T-helper 2 cell treated with Interferon-gamma antibody and Interleukin-4, amounts not matched to agents 100 ng/mL and 5 ng/mL, for 36 hours (primary cell): ENCODE measurements at regions not wholly inside any gene's neighbourhood (a gene's known extent, or its start where the extent isn't known, plus 50 kb on each side); places are given as distances from the start of the nearest gene placed in this dataset.
"Not testable (repeated sequence)": the region's sequence is repeated elsewhere in the genome, so short reads cannot be mapped to it uniquely, and the experiment has no call there.

Experiments
- intact Hi-C: fragments of 100-400 bp; cut with micrococcal nuclease; formaldehyde crosslinking; loops from one replicate; pipeline ENCODE4 v1.15.1; 2023

GRCh38 chr3:144455841-144456440 is 484.3 kb downstream of the DIPK2A start:
- intact Hi-C loops: no loop called here

GRCh38 chr3:144457758-144458157 is 486.1 kb downstream of the DIPK2A start:
- intact Hi-C loops: no loop called here

GRCh38 chr3:144458283-144458682 is 486.7 kb downstream of the DIPK2A start:
- intact Hi-C loops: no loop called here

- intact Hi-C loops: no loop called here
These were observed 490.7 kb downstream of the DIPK2A start for GRCh38 chr3:144462337-144462736.

- intact Hi-C loops: no loop called here
These were observed 492.3 kb downstream of the DIPK2A start for GRCh38 chr3:144463911-144464310.

- intact Hi-C loops: no loop called here
These were observed 494.5 kb downstream of the DIPK2A start for GRCh38 chr3:144466114-144466513.

- intact Hi-C loops: no loop called here
These were observed 494.9 kb downstream of the DIPK2A start for GRCh38 chr3:144466540-144466939.

- intact Hi-C loops: no loop called here
These were observed 499.0 kb downstream of the DIPK2A start for GRCh38 chr3:144470666-144471065.

- intact Hi-C loops: no loop called here
These were observed 506.0 kb downstream of the DIPK2A start for GRCh38 chr3:144477593-144477992.

GRCh38 chr3:144480416-144480919 is 508.8 kb downstream of the DIPK2A start:
- intact Hi-C loops: no loop called here

- intact Hi-C loops: no loop called here
These were observed 511.3 kb downstream of the DIPK2A start for GRCh38 chr3:144482876-144483275.

- intact Hi-C loops: no loop called here
These were observed 515.4 kb downstream of the DIPK2A start for GRCh38 chr3:144487011-144487410.

- intact Hi-C loops: no loop called here
These were observed 517.3 kb downstream of the DIPK2A start for GRCh38 chr3:144488927-144489326.

- intact Hi-C loops: no loop called here
These were observed 519.7 kb downstream of the DIPK2A start for GRCh38 chr3:144491333-144491732.

- intact Hi-C loops: not testable (repeated sequence)
These were observed 523.0 kb downstream of the DIPK2A start for GRCh38 chr3:144494651-144495050.

GRCh38 chr3:144496141-144496835 is 524.7 kb downstream of the DIPK2A start:
- intact Hi-C loops: no loop called here

GRCh38 chr3:144497452-144497851 is 525.8 kb downstream of the DIPK2A start:
- intact Hi-C loops: no loop called here

GRCh38 chr3:144499001-144499930 is 527.6 kb downstream of the DIPK2A start:
- intact Hi-C loops: no loop called here

- intact Hi-C loops: no loop called here
These were observed 529.8 kb downstream of the DIPK2A start for GRCh38 chr3:144501467-144501866.

GRCh38 chr3:144502402-144502801 is 530.8 kb downstream of the DIPK2A start:
- intact Hi-C loops: no loop called here

- intact Hi-C loops: not testable (repeated sequence)
These were observed 534.8 kb downstream of the DIPK2A start for GRCh38 chr3:144506375-144506774.

- intact Hi-C loops: no loop called here
These were observed 539.7 kb downstream of the DIPK2A start for GRCh38 chr3:144511346-144511745.
